Cardiac fibroblast (primary cell): ENCODE measurements at regions not wholly inside any gene's neighbourhood (a gene's known extent, or its start where the extent isn't known, plus 50 kb on each side); places are given as distances from the start of the nearest gene placed in this dataset.
A peak's percentile ranks its signal among the peaks of the same experiment; 100 is the strongest.

Source experiments
- DNase-seq, 2 donors: peaks; one replicate each; pipeline versions ENCODE4 v3.0.0 to v3.0.0-alpha.2; 2010; ENCODE audit warnings: low read depth in 2 of 2
- H3K4me3 ChIP-seq, 2 donors: replicated peaks in 1 of 2; 1 replicate in 1 of 2; 2 replicates in 1 of 2; pipeline ENCODE4 v1.5.1; 2011; ENCODE audit warnings: low read depth in 2 of 2, low read length in 2 of 2, mild to moderate bottlenecking in 2 of 2, moderate library complexity in 1 of 2
- TF ChIP-seq, protein P1 (sequence below): IDR thresholded peaks from one replicate; pipeline ENCODE4 v1.5.1; 2011; ENCODE audit warnings: low read depth, mild to moderate bottlenecking, low read length, inconsistent platforms

DNA sequence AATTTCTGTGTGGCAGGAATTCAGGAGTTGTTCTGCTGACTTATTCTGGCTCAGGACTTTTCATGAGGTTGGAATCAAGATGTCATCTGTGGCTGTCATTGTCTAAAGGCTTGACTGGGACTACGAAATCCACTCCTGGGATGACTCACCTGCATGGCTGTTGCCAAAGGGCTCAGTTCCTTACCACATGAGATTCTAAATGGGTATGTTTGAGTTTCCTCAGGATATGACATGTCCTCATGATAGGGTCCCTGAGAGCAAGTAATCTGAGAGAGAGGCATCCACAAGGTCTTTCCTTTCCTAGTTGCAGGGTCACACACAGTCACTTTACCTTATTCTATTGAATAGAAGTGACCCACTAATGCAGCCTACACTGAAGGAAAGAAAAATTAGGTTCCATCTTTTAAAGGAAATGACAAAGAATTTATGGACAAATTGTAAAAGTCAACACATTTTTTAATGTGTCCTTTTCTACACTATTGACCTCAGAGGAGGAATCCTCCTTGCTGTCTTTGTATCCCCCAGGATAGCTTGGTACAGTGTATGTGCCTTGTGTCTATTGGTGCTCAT, 1025.0 kb upstream of the GJE1 start:
- peak; percentile 23 to 85 for DNase-seq
- H3K4me3 ChIP-seq, result no peak overlapping the region
- TF ChIP-seq, protein P1, sequence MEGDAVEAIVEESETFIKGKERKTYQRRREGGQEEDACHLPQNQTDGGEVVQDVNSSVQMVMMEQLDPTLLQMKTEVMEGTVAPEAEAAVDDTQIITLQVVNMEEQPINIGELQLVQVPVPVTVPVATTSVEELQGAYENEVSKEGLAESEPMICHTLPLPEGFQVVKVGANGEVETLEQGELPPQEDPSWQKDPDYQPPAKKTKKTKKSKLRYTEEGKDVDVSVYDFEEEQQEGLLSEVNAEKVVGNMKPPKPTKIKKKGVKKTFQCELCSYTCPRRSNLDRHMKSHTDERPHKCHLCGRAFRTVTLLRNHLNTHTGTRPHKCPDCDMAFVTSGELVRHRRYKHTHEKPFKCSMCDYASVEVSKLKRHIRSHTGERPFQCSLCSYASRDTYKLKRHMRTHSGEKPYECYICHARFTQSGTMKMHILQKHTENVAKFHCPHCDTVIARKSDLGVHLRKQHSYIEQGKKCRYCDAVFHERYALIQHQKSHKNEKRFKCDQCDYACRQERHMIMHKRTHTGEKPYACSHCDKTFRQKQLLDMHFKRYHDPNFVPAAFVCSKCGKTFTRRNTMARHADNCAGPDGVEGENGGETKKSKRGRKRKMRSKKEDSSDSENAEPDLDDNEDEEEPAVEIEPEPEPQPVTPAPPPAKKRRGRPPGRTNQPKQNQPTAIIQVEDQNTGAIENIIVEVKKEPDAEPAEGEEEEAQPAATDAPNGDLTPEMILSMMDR, result no peak

- DNase-seq, result peak; percentile 48 to 62
- no peak overlapping the region for H3K4me3 ChIP-seq
- TF ChIP-seq, protein P1, result no peak
Measured at GRCh38 chr6:141105481-141105880, 1027.2 kb upstream of the GJE1 start.

GRCh38 chr6:141103246-141103645, 1029.5 kb upstream of the GJE1 start:
- TF ChIP-seq, protein P1, result no peak
- H3K4me3 ChIP-seq, result no peak overlapping the region
- peak; percentile 16 to 56 for DNase-seq

GRCh38 chr6:141097471-141097870, 1035.3 kb upstream of the GJE1 start:
- no peak overlapping the region for H3K4me3 ChIP-seq
- peak; percentile 7 to 62 for DNase-seq
- TF ChIP-seq, protein P1, result no peak

DNA sequence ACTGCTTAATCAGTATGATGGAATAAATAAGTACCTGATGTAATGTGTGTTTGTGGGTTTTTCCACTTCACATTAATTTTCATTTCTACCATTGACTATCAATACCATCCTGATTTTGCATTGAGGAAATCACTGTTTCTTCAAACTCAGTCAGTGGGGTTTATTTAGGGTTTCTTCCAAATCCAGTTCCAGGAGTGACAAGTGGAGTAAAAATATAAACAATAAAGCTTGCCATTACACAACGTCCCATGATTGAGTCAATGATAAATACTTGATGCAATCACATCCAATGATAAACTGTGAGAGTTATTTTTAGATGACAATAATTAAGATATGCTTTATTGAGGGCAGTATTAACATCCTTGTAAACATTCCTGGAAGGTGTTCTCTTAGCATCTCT, 1037.4 kb upstream of the GJE1 start:
- no peak for DNase-seq
- TF ChIP-seq, protein P1, result no peak
- H3K4me3 ChIP-seq, result no peak overlapping the region

DNA sequence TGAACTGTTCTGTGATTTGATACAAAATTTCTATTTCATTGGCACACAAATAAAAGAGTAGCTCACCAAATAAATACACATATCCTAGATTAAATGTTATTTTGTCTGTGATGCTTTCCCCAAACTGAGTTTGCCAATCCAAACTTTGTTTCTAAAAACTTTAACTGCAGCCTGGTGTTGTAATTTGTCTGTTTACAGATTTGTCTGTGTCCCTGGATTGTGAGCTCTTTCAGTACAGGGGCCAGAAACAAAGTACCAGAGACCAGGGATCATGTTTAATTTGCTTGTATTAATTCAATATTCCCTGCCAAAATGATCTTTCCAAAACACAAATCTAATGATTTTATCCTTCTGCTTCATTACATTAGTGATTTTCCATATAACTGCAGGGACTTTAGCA, 1044.6 kb upstream of the GJE1 start:
- TF ChIP-seq, protein P1, result no peak
- no peak for DNase-seq
- H3K4me3 ChIP-seq, result no peak overlapping the region
